ENCODE measurements at regions not wholly inside any gene's neighbourhood (a gene's known extent, or its start where the extent isn't known, plus 50 kb on each side); places are given as distances from the start of the nearest gene placed in this dataset.

DNA sequence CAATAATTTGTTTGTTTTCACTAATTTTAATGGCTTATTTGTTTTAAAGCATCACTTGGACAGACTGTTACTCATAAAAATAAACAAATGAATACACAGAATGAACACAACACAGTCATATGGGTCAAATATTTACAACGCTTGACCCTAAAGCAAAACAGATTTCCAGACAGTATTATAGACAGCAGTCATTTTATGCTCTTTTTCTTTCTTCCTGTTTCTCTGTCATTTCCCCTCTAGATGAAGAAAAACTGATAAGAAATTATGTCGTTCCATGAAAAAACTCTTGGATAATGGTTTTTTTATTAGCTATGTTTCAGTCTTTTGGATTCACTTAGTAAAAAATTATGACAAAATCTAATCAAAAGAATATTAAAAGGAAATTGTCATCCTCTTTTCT lies 297.3 kb upstream of the NEGR1 start:
- no peaks in the 10 kb centered on the region for H3K27me3 ChIP-seq
- WGBS, 4 donors, result 62 to 76% (median 70%) methylated on average over 2 of the region's 2 CpGs

DNA sequence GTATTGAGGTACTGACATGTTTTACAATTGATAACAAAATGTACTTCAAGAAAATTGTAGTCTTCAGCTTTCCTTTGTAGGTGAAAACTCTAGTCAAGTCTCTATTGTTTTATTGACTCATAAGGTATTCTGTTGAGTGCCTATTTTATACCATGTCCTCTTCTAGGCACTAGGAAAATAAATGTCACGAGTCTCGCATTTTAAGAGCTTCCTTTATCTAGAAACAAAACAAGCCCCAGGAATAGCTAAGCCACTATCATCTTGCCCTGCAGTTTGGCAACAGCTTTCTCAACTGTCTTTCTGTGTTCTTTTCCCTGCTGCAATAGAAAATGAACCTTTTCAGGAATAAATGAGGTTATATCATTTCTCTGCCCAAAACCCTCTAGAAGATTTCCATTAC lies 288.5 kb upstream of the NEGR1 start:
- intact Hi-C loops (cut with DNase I), result no loop called here
- no peak overlapping the region for H3K27ac ChIP-seq
- H3K9me3 ChIP-seq (replicated peaks in 1 of 3), result no peaks in the 10 kb centered on the region
- no peaks in the 10 kb centered on the region for H3K4me1 ChIP-seq (replicated peaks in 1 of 2)
- TF ChIP-seq POLR2A (IDR thresholded peaks at IDR 0.05), result no peak
- no peak for TF ChIP-seq CTCF (IDR thresholded peaks at IDR 0.05)
- no peak overlapping the region for H3K4me3 ChIP-seq
- no peak for DNase-seq
- no peaks in the 10 kb centered on the region for H3K27me3 ChIP-seq
- 33 to 54% (median 51%) methylated on average over 2 of the region's 2 CpGs for WGBS, 4 donors
- H3K36me3 ChIP-seq (replicated peaks in 1 of 2), result no peaks in the 10 kb centered on the region

More for the DNA sequence above, 297.3 kb upstream of the NEGR1 start:
- Histone ChIP-seq H3K27ac (no peak overlapping the region), H3K36me3 (replicated peaks in 1 of 2) (no peaks in the 10 kb centered on the region), H3K4me1 (replicated peaks in 1 of 2) (no peaks in the 10 kb centered on the region), H3K4me3 (no peak overlapping the region), H3K9me3 (replicated peaks in 1 of 3) (no peaks in the 10 kb centered on the region)
- intact Hi-C loops (cut with DNase I), result no loop called here
- TF ChIP-seq POLR2A (IDR thresholded peaks at IDR 0.05) (no peak), CTCF (IDR thresholded peaks at IDR 0.05) (no peak)
- no peak for DNase-seq

- Histone ChIP-seq H3K27me3 (no peaks in the 10 kb centered on the region), H3K9me3 (replicated peaks in 1 of 3) (no peaks in the 10 kb centered on the region), H3K27ac (no peak overlapping the region), H3K36me3 (replicated peaks in 1 of 2) (no peaks in the 10 kb centered on the region), H3K4me1 (replicated peaks in 1 of 2) (no peaks in the 10 kb centered on the region), H3K4me3 (no peak overlapping the region)
- TF ChIP-seq POLR2A (IDR thresholded peaks at IDR 0.05) (no peak), CTCF (IDR thresholded peaks at IDR 0.05) (no peak)
- intact Hi-C loops (cut with DNase I), result no loop called here
- no peak for DNase-seq
- 54 to 82% (median 77%) methylated on average over 1 of the region's 1 CpG for WGBS, 4 donors
These were observed 285.8 kb upstream of the NEGR1 start for GRCh38 chr1:72568113-72568512.

GRCh38 chr1:72567521-72567920 lies 285.2 kb upstream of the NEGR1 start:
- no peak overlapping the region for H3K4me3 ChIP-seq
- H3K27ac ChIP-seq, result no peak overlapping the region
- intact Hi-C loops (cut with DNase I), result no loop called here
- H3K27me3 ChIP-seq, result no peaks in the 10 kb centered on the region
- H3K36me3 ChIP-seq (replicated peaks in 1 of 2), result no peaks in the 10 kb centered on the region
- H3K4me1 ChIP-seq (replicated peaks in 1 of 2), result no peaks in the 10 kb centered on the region
- no peaks in the 10 kb centered on the region for H3K9me3 ChIP-seq (replicated peaks in 1 of 3)
- TF ChIP-seq CTCF (IDR thresholded peaks at IDR 0.05), result no peak
- DNase-seq, result no peak

All from adrenal gland (tissue), 9 donors.